ENCODE measurements at regions not wholly inside any gene's neighbourhood (a gene's known extent, or its start where the extent isn't known, plus 50 kb on each side); places are given as distances from the start of the nearest gene placed in this dataset.

DNA sequence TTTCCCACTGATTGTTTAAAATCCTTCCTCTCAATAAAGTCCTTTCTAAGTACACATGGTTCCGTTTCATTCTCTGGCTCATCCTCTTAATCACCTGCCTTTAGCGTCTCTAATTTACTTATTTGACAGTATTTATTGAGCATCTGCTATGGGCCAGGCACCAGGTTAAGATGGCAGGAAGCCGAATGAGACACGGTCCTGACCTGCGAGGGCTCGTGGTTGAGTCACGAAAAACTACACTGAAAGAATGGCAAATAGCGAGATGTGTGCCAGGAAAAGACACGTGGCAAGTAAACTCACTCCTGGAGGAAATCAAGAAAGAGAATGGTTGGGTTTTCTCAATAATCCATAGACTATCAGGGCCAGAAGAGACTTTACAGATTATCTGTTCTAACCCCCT is 60.9 kb downstream of the HES1 start:
- intact Hi-C loops (cut with DNase I; ENCODE audit: low total_unique reads), result no loop called here
- Histone ChIP-seq H3K4me1 (peaks cover 0 to 9% of the 10 kb centered on the region in 2 donors), H3K4me3 (no peak overlapping the region), H3K36me3 (no peaks in the 10 kb centered on the region), H3K27ac (no peak overlapping the region), H3K9me3 (no peaks in the 10 kb centered on the region), H3K27me3 (no peaks in the 10 kb centered on the region)
- DNase-seq (no peak), ATAC-seq (no peak)
- in situ Hi-C loops (cut with MboI; ENCODE audit: low sequenced_read_pairs in 4 of 4), result no loop called here
- TF ChIP-seq, protein P1, sequence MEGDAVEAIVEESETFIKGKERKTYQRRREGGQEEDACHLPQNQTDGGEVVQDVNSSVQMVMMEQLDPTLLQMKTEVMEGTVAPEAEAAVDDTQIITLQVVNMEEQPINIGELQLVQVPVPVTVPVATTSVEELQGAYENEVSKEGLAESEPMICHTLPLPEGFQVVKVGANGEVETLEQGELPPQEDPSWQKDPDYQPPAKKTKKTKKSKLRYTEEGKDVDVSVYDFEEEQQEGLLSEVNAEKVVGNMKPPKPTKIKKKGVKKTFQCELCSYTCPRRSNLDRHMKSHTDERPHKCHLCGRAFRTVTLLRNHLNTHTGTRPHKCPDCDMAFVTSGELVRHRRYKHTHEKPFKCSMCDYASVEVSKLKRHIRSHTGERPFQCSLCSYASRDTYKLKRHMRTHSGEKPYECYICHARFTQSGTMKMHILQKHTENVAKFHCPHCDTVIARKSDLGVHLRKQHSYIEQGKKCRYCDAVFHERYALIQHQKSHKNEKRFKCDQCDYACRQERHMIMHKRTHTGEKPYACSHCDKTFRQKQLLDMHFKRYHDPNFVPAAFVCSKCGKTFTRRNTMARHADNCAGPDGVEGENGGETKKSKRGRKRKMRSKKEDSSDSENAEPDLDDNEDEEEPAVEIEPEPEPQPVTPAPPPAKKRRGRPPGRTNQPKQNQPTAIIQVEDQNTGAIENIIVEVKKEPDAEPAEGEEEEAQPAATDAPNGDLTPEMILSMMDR (IDR thresholded peaks at IDR 0.05 in 4 of 5, conservative IDR thresholded peaks at IDR 0.05 in 1 of 5), result no peak

DNA sequence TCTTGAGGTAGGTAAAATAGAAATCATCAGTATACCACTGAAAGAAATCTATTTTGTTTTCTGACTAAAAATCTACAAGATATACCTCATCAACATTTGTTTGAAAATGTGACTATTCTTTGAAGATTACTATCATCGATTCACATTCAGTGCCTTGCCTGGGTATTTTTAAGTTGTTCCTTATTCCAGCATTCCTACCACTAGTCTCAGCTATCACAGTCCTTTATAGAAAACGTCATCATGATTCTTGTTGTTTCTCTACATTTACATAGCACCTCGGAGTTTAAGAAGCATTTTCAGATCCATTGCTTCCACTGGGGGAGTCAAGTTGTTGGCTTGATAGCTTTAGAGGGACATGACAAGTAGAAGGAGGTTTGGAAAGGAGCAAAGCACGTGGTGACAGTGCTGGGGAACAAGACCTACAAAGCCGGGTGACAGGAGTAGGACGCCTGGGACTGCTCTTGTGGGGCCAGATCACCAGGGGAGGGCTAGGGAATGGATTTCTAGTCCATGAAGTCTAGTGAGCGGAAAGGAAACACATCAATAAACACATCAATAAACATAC is 61.5 kb downstream of the HES1 start:
- no peaks in the 10 kb centered on the region for H3K27me3 ChIP-seq
- peaks cover 0 to 9% of the 10 kb centered on the region in 2 donors for H3K4me1 ChIP-seq
- in situ Hi-C loops (cut with MboI; ENCODE audit: low sequenced_read_pairs in 4 of 4) (no loop called here), intact Hi-C loops (cut with DNase I; ENCODE audit: low total_unique reads) (no loop called here)
- DNase-seq (no peak), ATAC-seq (no peak)
- no peaks in the 10 kb centered on the region for H3K36me3 ChIP-seq
- TF ChIP-seq, protein P1 (IDR thresholded peaks at IDR 0.05 in 4 of 5, conservative IDR thresholded peaks at IDR 0.05 in 1 of 5), result no peak
- TF ChIP-seq POLR2A (IDR thresholded peaks at IDR 0.05), result no peak
- H3K4me3 ChIP-seq, result no peak overlapping the region
- H3K9me3 ChIP-seq, result no peaks in the 10 kb centered on the region
- H3K27ac ChIP-seq, result no peak overlapping the region

DNA sequence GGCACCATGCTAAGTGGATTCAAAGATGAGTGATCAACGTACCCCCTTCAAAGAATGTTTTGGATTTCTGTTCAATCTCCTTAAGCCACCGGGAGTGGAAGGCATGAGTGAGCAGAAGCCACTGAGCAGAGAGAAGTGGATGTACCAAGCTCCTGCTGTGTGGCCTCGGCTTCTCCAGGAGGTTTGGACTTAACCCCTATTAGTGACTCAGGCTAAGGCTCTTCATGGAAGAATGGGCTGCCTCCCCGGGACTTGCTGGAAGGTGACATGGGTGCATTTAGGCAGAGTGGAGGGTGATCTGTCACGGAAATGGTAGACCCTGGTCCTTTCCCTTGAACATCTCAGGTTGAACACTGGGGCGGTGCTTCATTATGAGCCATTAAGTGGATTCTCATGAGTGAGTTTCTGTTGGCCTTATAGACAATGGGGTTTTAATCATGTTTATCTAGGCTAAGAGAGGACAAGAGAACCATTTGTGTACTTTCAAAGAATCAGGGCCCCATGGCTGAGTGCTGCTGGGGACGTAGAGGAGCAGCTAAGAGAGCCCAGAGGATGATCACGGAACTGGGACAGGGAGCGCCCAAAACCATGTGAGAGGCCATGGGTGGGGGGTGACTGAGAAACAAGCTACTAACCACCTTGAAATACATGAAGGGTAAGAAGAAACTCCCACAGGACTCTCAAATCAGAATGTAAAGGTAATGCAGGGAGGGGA is 62.2 kb downstream of the HES1 start:
- no peak overlapping the region for H3K27ac ChIP-seq
- DNase-seq (no peak), ATAC-seq (no peak)
- no peaks in the 10 kb centered on the region for H3K9me3 ChIP-seq
- intact Hi-C loops (cut with DNase I; ENCODE audit: low total_unique reads), result no loop called here
- no peak overlapping the region for H3K4me3 ChIP-seq
- H3K4me1 ChIP-seq, result peaks cover 0 to 9% of the 10 kb centered on the region in 2 donors
- H3K27me3 ChIP-seq, result no peaks in the 10 kb centered on the region
- TF ChIP-seq, protein P1 (IDR thresholded peaks at IDR 0.05 in 4 of 5, conservative IDR thresholded peaks at IDR 0.05 in 1 of 5), result no peak
- no peak for TF ChIP-seq POLR2A (IDR thresholded peaks at IDR 0.05)
- no peaks in the 10 kb centered on the region for H3K36me3 ChIP-seq
- in situ Hi-C loops (cut with MboI; ENCODE audit: low sequenced_read_pairs in 4 of 4), result no loop called here

GRCh38 chr3:194198938-194199337 is 63.0 kb downstream of the HES1 start:
- no peaks in the 10 kb centered on the region for H3K27me3 ChIP-seq
- H3K27ac ChIP-seq, result no peak overlapping the region
- ATAC-seq (no peak), DNase-seq (no peak)
- H3K4me3 ChIP-seq, result no peak overlapping the region
- no peak for TF ChIP-seq POLR2A (IDR thresholded peaks at IDR 0.05)
- TF ChIP-seq, protein P1 (IDR thresholded peaks at IDR 0.05 in 4 of 5, conservative IDR thresholded peaks at IDR 0.05 in 1 of 5), result no peak
- no peaks in the 10 kb centered on the region for H3K9me3 ChIP-seq
- intact Hi-C loops (cut with DNase I; ENCODE audit: low total_unique reads), result no loop called here
- H3K36me3 ChIP-seq, result no peaks in the 10 kb centered on the region
- peaks cover 0 to 9% of the 10 kb centered on the region in 2 donors for H3K4me1 ChIP-seq
- in situ Hi-C loops (cut with MboI; ENCODE audit: low sequenced_read_pairs in 4 of 4), result no loop called here

Measured in gastrocnemius medialis (tissue), 4 donors.